Neural progenitor cell (in vitro differentiated cells): ENCODE measurements at regions not wholly inside any gene's neighbourhood (a gene's known extent, or its start where the extent isn't known, plus 50 kb on each side); places are given as distances from the start of the nearest gene placed in this dataset.

Experiments used
- DNase-seq: peaks from one replicate; pipeline ENCODE4 v3.0.0-alpha.2; 2016; ENCODE audit warnings: low spot score
- H2AFZ ChIP-seq: fragments of 200-600 bp; sonication (generic); replicated peaks from 2 replicates; pipeline ENCODE4 v1.6.1; 2016; ENCODE audit warnings: antibody characterized with exemption
- H3F3A ChIP-seq: fragments of 200-600 bp; sonication (generic); 2 replicates; pipeline ENCODE4 v1.6.1; 2016; ENCODE audit warnings: antibody characterized with exemption, low read depth
- H3K27ac ChIP-seq: fragments of 200-600 bp; sonication (generic); 2 replicates; pipeline ENCODE4 v1.5.1; 2016; ENCODE audit warnings: mild to moderate bottlenecking
- H3K27me3 ChIP-seq: fragments of 200-600 bp; sonication (generic); 2 replicates; pipeline ENCODE4 v1.6.1; 2016; ENCODE audit warnings: mild to moderate bottlenecking, moderate library complexity
- H3K36me3 ChIP-seq: fragments of 200-600 bp; sonication (generic); 2 replicates; pipeline ENCODE4 v1.5.1; 2016
- H3K4me1 ChIP-seq: fragments of 200-600 bp; sonication (generic); 2 replicates; pipeline ENCODE4 v1.6.1; 2016; ENCODE audit warnings: mixed run types
- H3K4me2 ChIP-seq: fragments of 200-600 bp; sonication (generic); 2 replicates; pipeline ENCODE4 v1.6.1; 2016
- H3K4me3 ChIP-seq: fragments of 200-600 bp; sonication (generic); 2 replicates; pipeline ENCODE4 v1.5.1; 2016
- H3K79me2 ChIP-seq: fragments of 200-600 bp; sonication (generic); 2 replicates; pipeline ENCODE4 v1.6.1; 2016; ENCODE audit warnings: low read depth
- H3K9ac ChIP-seq: fragments of 200-600 bp; sonication (generic); 2 replicates; pipeline ENCODE4 v1.6.1; 2016
- H3K9me3 ChIP-seq: fragments of 200-600 bp; sonication (generic); 2 replicates; pipeline ENCODE4 v1.5.1; 2016; ENCODE audit warnings: low read depth
- H4K20me1 ChIP-seq: fragments of 200-600 bp; sonication (generic); 2 replicates; pipeline ENCODE4 v1.6.1; 2016; ENCODE audit warnings: low read depth
- H3K27ac Mint-ChIP-seq: 3 replicates; pipeline ENCODE4 v1.8.0; 2021; ENCODE audit warnings: mixed read lengths
- H3K27me3 Mint-ChIP-seq: 2 replicates; pipeline ENCODE4 v1.8.0; 2022; ENCODE audit warnings: low read depth, mild to moderate bottlenecking, inconsistent platforms, moderate library complexity, mixed read lengths; ENCODE audit not compliant: insufficient read depth
- H3K36me3 Mint-ChIP-seq: 3 replicates; pipeline ENCODE4 v1.8.0; 2021; ENCODE audit warnings: mixed read lengths
- H3K4me1 Mint-ChIP-seq: 3 replicates; pipeline ENCODE4 v1.8.0; 2021; ENCODE audit warnings: mixed read lengths
- H3K4me3 Mint-ChIP-seq: 3 replicates; pipeline ENCODE4 v1.8.0; 2021; ENCODE audit warnings: mild to moderate bottlenecking, moderate library complexity, mixed read lengths
- H3K9me3 Mint-ChIP-seq: 3 replicates; pipeline ENCODE4 v1.8.0; 2020; ENCODE audit warnings: mixed read lengths
- CTCF ChIP-seq: fragments of 200-600 bp; sonication (generic); IDR thresholded peaks from 2 replicates; pipeline ENCODE4 v1.5.1; 2017; ENCODE audit warnings: antibody characterized with exemption, mild to moderate bottlenecking
- EZH2 ChIP-seq: fragments of 200-600 bp; sonication (generic); IDR thresholded peaks from 2 replicates; pipeline ENCODE4 v1.6.1; 2017; ENCODE audit warnings: antibody characterized with exemption, mild to moderate bottlenecking, moderate library complexity
- EZH2phosphoT487 ChIP-seq: fragments of 200-600 bp; sonication (generic); IDR thresholded peaks from 2 replicates; pipeline ENCODE4 v1.6.1; 2017; ENCODE audit warnings: antibody characterized with exemption

GRCh38 chr10:83289948-83290347, 849.4 kb upstream of the GHITM start:
- Histone ChIP-seq H3K79me2 (no peaks in the 10 kb centered on the region), H2AFZ (no peak overlapping the region), H3F3A (peaks cover 25% of the 10 kb centered on the region), H3K9ac (no peak overlapping the region), H3K27me3 (no peaks in the 10 kb centered on the region), H3K36me3 (no peaks in the 10 kb centered on the region), H3K4me3 (no peak overlapping the region), H3K4me1 (peaks cover 26% of the 10 kb centered on the region), H3K9me3 (no peaks in the 10 kb centered on the region), H3K27ac (peak overlapping the region; percentile 74), H3K4me2 (peak overlapping the region; percentile 25), H4K20me1 (no peaks in the 10 kb centered on the region)
- Mint-ChIP-seq H3K27ac (no peak overlapping the region), H3K36me3 (no peaks in the 10 kb centered on the region), H3K4me3 (no peak overlapping the region), H3K27me3 (peaks cover 5% of the 10 kb centered on the region), H3K9me3 (no peaks in the 10 kb centered on the region), H3K4me1 (peaks cover 13% of the 10 kb centered on the region)
- no peak for TF ChIP-seq EZH2phosphoT487
- TF ChIP-seq CTCF, result no peak
- TF ChIP-seq EZH2, result no peak
- peak; percentile 2 for DNase-seq

GRCh38 chr10:83301732-83302131, 837.6 kb upstream of the GHITM start:
- Mint-ChIP-seq H3K36me3 (no peaks in the 10 kb centered on the region), H3K27me3 (no peaks in the 10 kb centered on the region), H3K4me1 (no peaks in the 10 kb centered on the region), H3K27ac (no peak overlapping the region), H3K9me3 (no peaks in the 10 kb centered on the region), H3K4me3 (no peak overlapping the region)
- Histone ChIP-seq H2AFZ (no peak overlapping the region), H3K4me2 (no peak overlapping the region), H4K20me1 (no peaks in the 10 kb centered on the region), H3K9me3 (no peaks in the 10 kb centered on the region), H3K9ac (no peak overlapping the region), H3F3A (no peaks in the 10 kb centered on the region), H3K27ac (no peak overlapping the region), H3K4me1 (no peaks in the 10 kb centered on the region), H3K27me3 (no peaks in the 10 kb centered on the region), H3K79me2 (no peaks in the 10 kb centered on the region), H3K36me3 (no peaks in the 10 kb centered on the region), H3K4me3 (no peak overlapping the region)
- DNase-seq, result no peak
- TF ChIP-seq CTCF, result no peak
- no peak for TF ChIP-seq EZH2
- no peak for TF ChIP-seq EZH2phosphoT487

- Mint-ChIP-seq H3K27ac (no peak overlapping the region), H3K27me3 (no peaks in the 10 kb centered on the region), H3K36me3 (no peaks in the 10 kb centered on the region), H3K4me1 (no peaks in the 10 kb centered on the region), H3K9me3 (no peaks in the 10 kb centered on the region), H3K4me3 (no peak overlapping the region)
- H2AFZ ChIP-seq, result no peak overlapping the region
- H4K20me1 ChIP-seq, result no peaks in the 10 kb centered on the region
- H3K79me2 ChIP-seq, result no peaks in the 10 kb centered on the region
- H3K9ac ChIP-seq, result no peak overlapping the region
- no peak overlapping the region for H3K27ac ChIP-seq
- H3K4me3 ChIP-seq, result no peak overlapping the region
- no peaks in the 10 kb centered on the region for H3K27me3 ChIP-seq
- H3K4me1 ChIP-seq, result no peaks in the 10 kb centered on the region
- DNase-seq, result no peak
- no peaks in the 10 kb centered on the region for H3F3A ChIP-seq
- H3K4me2 ChIP-seq, result no peak overlapping the region
- no peaks in the 10 kb centered on the region for H3K36me3 ChIP-seq
- TF ChIP-seq EZH2phosphoT487, result no peak
- TF ChIP-seq EZH2, result no peak
- no peak for TF ChIP-seq CTCF
- no peaks in the 10 kb centered on the region for H3K9me3 ChIP-seq
Observed at GRCh38 chr10:83302623-83303022, 836.7 kb upstream of the GHITM start.

- Histone ChIP-seq H3K4me2 (no peak overlapping the region), H3K4me3 (no peak overlapping the region), H3K79me2 (no peaks in the 10 kb centered on the region), H3K36me3 (no peaks in the 10 kb centered on the region), H3K27ac (no peak overlapping the region), H4K20me1 (no peaks in the 10 kb centered on the region), H3F3A (no peaks in the 10 kb centered on the region), H3K27me3 (no peaks in the 10 kb centered on the region), H3K9me3 (no peaks in the 10 kb centered on the region), H2AFZ (no peak overlapping the region), H3K4me1 (peaks cover 7% of the 10 kb centered on the region), H3K9ac (no peak overlapping the region)
- H3K4me1 Mint-ChIP-seq, result no peaks in the 10 kb centered on the region
- DNase-seq, result peak; percentile 5
- TF ChIP-seq EZH2phosphoT487 (no peak), CTCF (peak; percentile 32)
- H3K4me3 Mint-ChIP-seq, result no peak overlapping the region
- H3K9me3 Mint-ChIP-seq, result no peaks in the 10 kb centered on the region
- H3K36me3 Mint-ChIP-seq, result no peaks in the 10 kb centered on the region
- H3K27ac Mint-ChIP-seq, result no peak overlapping the region
- H3K27me3 Mint-ChIP-seq, result no peaks in the 10 kb centered on the region
Observed at GRCh38 chr10:83310688-83311087, 828.6 kb upstream of the GHITM start.
